ENCODE measurements at regions not wholly inside any gene's neighbourhood (a gene's known extent, or its start where the extent isn't known, plus 50 kb on each side); places are given as distances from the start of the nearest gene placed in this dataset.

DNA sequence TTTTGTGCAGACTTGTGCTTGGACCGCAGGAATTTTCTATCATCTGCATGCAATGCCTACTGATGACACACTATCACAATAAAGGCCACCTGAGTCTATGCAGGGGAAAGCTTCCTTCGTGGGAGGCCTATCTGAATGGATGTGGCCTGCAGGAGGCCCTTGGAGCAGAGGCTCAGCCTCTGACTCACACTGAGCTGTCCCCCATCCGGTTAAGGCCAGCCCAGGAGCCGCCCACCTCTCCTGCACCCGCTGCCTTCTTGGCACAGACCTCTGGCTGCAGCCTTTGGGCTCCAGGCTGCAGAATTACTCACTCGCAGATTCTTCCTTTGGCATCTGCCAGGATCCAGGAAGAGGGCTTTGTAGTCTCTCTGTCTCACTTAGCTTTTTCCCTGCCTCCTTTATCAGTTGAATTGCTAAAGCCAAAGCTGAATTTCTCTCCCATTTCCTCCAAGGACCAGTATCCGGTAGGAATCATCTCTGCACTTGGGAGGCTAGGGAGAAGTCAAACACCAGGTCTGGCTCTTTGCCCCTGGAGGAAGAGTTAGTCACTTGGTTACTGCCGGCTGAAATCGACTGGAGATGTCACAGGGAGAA lies 65.1 kb upstream of the JUN start:
- Histone ChIP-seq H3K4me1 (replicated peaks in 1 of 2; ENCODE audit: control insufficient read depth in 2 of 2, insufficient read depth in 2 of 2, low read length in 2 of 2) (peaks cover 3% of the 10 kb centered on the region in 2 experiments; a peak in 3 of 5 replicates), H3K27ac (ENCODE audit: extremely low read depth, low read depth, low read length) (no peak overlapping the region), H3K36me3 (ENCODE audit: control insufficient read depth, insufficient read depth, low read length) (no peaks in the 10 kb centered on the region), H3K79me2 (ENCODE audit: control insufficient read depth, insufficient read depth, low read length) (no peaks in the 10 kb centered on the region), H4K20me1 (replicated peaks; ENCODE audit: control insufficient read depth, insufficient read depth, low read length) (no peaks in the 10 kb centered on the region), H3K4me2 (ENCODE audit: insufficient read depth, low read length) (no peak overlapping the region), H3K4me3 (no peak overlapping the region), H3K9me1 (ENCODE audit: control insufficient read depth, insufficient read depth, low read length) (no peaks in the 10 kb centered on the region), H3K27me3 (ENCODE audit: control insufficient read depth in 2 of 2, insufficient read depth in 2 of 2, low read length in 2 of 2) (no peaks in the 10 kb centered on the region), H3K9ac (ENCODE audit: insufficient read depth in 1 of 2, low read depth in 2 of 2, low read length in 2 of 2) (0 out of 4 replicates have a peak overlapping the region, but pooled peaks of 1 of the 2 experiments have one; percentile 6), H2AFZ (ENCODE audit: low read depth, low read length) (peak overlapping the region; percentile 30; the same call in 1 of the 2 replicates), H3K9me3 (replicated peaks; ENCODE audit: control insufficient read depth, insufficient read depth, low read depth, low read length) (no peaks in the 10 kb centered on the region)
- POLR2A ChIA-PET = interaction anchor here (0.7 kb wide), 1 partner anchor 131 kb away, joined by 3 read pairs; no protein-coding TSS in a partner anchor
- WGBS (ENCODE audit: insufficient coverage, low coverage, missing lambda C conversion rate) = 22% methylated on average over 8 of the region's 9 CpGs
- peak; percentile 78 for ATAC-seq
- no TSS peak for BruUV-seq (replicated peaks)
- CTCF ChIA-PET (ENCODE audit: low intra/inter-chr PET ratio) = no interaction called here
- no peak for FAIRE-seq
- DNase-seq (ENCODE audit: extremely low read depth in 1 of 4, low spot score in 3 of 4) = peak; percentile 19 to 63 (median 24)
- intact Hi-C loops (cut with micrococcal nuclease) (no loop called here), in situ Hi-C loops (cut with MboI) (no loop called here)
- TF ChIP-seq JUN (IDR thresholded peaks at IDR 0.05; ENCODE audit: borderline replicate concordance, low read depth, low read length) = peak; percentile 68; the same call in 1 of the 2 replicates
- TF ChIP-seq JUN (CRISPR knock-in tag; IDR thresholded peaks at IDR 0.05; ENCODE audit: borderline replicate concordance) = no peak
- peak; percentile 46 for TF ChIP-seq CBFA2T2 (conservative IDR thresholded peaks at IDR 0.05)
- TF ChIP-seq CREM (IDR thresholded peaks at IDR 0.05; ENCODE audit: low read depth) = 0 out of 2 replicates have a peak, but pooled peaks have one; percentile 11
- peak; percentile 76 for TF ChIP-seq REST (IDR thresholded peaks at IDR 0.05; ENCODE audit: borderline replicate concordance)
- TF ChIP-seq REST (CRISPR knock-in tag; IDR thresholded peaks at IDR 0.05; ENCODE audit: low read depth) = no peak
- no peak for TF ChIP-seq DIDO1 (tag; IDR thresholded peaks at IDR 0.05; ENCODE audit: low read depth)
- no peak for TF ChIP-seq GMEB1 (CRISPR knock-in tag; IDR thresholded peaks at IDR 0.05)
- TF ChIP-seq TCF3 (CRISPR knock-in tag; IDR thresholded peaks at IDR 0.05) = peak; percentile 41; the same call in 1 of the 2 replicates
- TF ChIP-seq, protein P1, sequence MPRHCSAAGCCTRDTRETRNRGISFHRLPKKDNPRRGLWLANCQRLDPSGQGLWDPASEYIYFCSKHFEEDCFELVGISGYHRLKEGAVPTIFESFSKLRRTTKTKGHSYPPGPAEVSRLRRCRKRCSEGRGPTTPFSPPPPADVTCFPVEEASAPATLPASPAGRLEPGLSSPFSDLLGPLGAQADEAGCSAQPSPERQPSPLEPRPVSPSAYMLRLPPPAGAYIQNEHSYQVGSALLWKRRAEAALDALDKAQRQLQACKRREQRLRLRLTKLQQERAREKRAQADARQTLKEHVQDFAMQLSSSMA (CRISPR knock-in tag; IDR thresholded peaks at IDR 0.05) = no peak
- peak; percentile 77 for TF ChIP-seq EGR1 (conservative IDR thresholded peaks at IDR 0.05)
